ENCODE measurements at regions not wholly inside any gene's neighbourhood (a gene's known extent, or its start where the extent isn't known, plus 50 kb on each side); places are given as distances from the start of the nearest gene placed in this dataset.
A peak's percentile ranks its signal among the peaks of the same experiment; 100 is the strongest.

GRCh38 chr9:110068212-110068611 is 139.7 kb downstream of the C9orf152 start:
- Histone ChIP-seq H3K4me3 (ENCODE audit: low read depth in 1 of 3, low read length in 3 of 3) (no peak overlapping the region), H3K36me3 (ENCODE audit: control insufficient read depth in 3 of 3, insufficient read depth in 2 of 3, low read depth in 1 of 3, low read length in 3 of 3) (peaks cover 0 to 3% (median 0%) of the 10 kb centered on the region in 3 donors), H3K27ac (ENCODE audit: low read depth in 1 of 3, low read length in 2 of 3) (no peak overlapping the region), H3K9me3 (ENCODE audit: control insufficient read depth in 2 of 2, insufficient read depth in 1 of 2, low read depth in 1 of 2, low read length in 1 of 2) (no peaks in the 10 kb centered on the region), H3K4me1 (ENCODE audit: control insufficient read depth in 3 of 3, insufficient read depth in 2 of 3, low read depth in 1 of 3, low read length in 2 of 3) (peaks cover 0 to 3% (median 0%) of the 10 kb centered on the region in 3 donors), H3K27me3 (ENCODE audit: control insufficient read depth in 3 of 3, insufficient read depth in 3 of 3, low read length in 3 of 3) (no peaks in the 10 kb centered on the region)
- DNase-seq = no peak
- FAIRE-seq = no peak

GRCh38 chr9:110069326-110070248 is 138.4 kb downstream of the C9orf152 start:
- H3K4me3 ChIP-seq (ENCODE audit: low read depth in 1 of 3, low read length in 3 of 3) = no peak overlapping the region
- peaks cover 0 to 3% (median 0%) of the 10 kb centered on the region in 3 donors for H3K36me3 ChIP-seq (ENCODE audit: control insufficient read depth in 3 of 3, insufficient read depth in 2 of 3, low read depth in 1 of 3, low read length in 3 of 3)
- no peaks in the 10 kb centered on the region for H3K9me3 ChIP-seq (ENCODE audit: control insufficient read depth in 2 of 2, insufficient read depth in 1 of 2, low read depth in 1 of 2, low read length in 1 of 2)
- no peaks in the 10 kb centered on the region for H3K27me3 ChIP-seq (ENCODE audit: control insufficient read depth in 3 of 3, insufficient read depth in 3 of 3, low read length in 3 of 3)
- no peak for DNase-seq
- H3K4me1 ChIP-seq (ENCODE audit: control insufficient read depth in 3 of 3, insufficient read depth in 2 of 3, low read depth in 1 of 3, low read length in 2 of 3) = no peaks in the 10 kb centered on the region
- 67 to 81% (median 78%) methylated on average over 14 of the region's 14 CpGs for WGBS, 3 donors
- no peak for FAIRE-seq
- peak overlapping the region in 1 of 3 donors; percentile 3 for H3K27ac ChIP-seq (ENCODE audit: low read depth in 1 of 3, low read length in 2 of 3)

DNA sequence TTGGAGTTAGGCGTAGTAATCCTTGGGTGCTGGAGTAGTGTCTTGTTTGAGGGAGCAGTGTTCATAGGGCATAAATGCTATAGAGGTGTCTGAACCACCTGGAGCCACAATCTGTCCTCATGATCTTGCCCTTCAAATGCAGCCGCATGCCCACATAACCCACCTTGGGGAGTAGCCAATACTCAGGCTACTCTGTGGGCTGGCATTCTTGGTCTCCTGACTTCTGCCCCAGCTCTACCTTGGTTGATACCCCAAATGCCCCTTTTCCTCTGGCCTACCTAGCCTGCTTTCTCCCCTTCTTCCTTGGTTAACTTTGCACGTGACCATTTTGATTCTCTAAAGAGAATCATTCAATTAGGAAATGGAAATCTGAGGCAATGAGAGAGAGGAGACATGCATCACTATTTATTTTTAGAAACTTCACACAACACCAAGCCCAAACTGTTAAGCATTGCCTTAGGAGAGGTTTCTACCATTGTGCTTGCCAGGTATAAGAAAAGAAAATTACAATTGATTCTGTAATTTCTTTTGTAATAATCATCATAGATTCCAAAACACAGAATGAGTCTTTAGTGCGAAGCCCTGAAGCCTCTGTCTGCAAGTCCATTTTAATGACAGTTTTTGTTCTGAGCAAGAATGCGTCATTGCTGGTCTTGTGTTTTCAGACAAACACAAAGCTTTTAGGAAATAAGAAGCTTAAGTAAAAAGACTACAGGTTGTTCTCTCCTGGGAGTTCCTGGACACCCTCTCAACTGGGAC is 135.2 kb downstream of the C9orf152 start:
- WGBS, 3 donors = 86 to 93% (median 87%) methylated on average over 5 of the region's 5 CpGs

GRCh38 chr9:110073356-110073905 is 134.5 kb downstream of the C9orf152 start:
- Histone ChIP-seq H3K36me3 (ENCODE audit: control insufficient read depth in 3 of 3, insufficient read depth in 2 of 3, low read depth in 1 of 3, low read length in 3 of 3) (no peaks in the 10 kb centered on the region), H3K27ac (ENCODE audit: low read depth in 1 of 3, low read length in 2 of 3) (no peak overlapping the region), H3K4me1 (ENCODE audit: control insufficient read depth in 3 of 3, insufficient read depth in 2 of 3, low read depth in 1 of 3, low read length in 2 of 3) (no peaks in the 10 kb centered on the region), H3K4me3 (ENCODE audit: low read depth in 1 of 3, low read length in 3 of 3) (no peak overlapping the region), H3K27me3 (ENCODE audit: control insufficient read depth in 3 of 3, insufficient read depth in 3 of 3, low read length in 3 of 3) (no peaks in the 10 kb centered on the region), H3K9me3 (ENCODE audit: control insufficient read depth in 2 of 2, insufficient read depth in 1 of 2, low read depth in 1 of 2, low read length in 1 of 2) (no peaks in the 10 kb centered on the region)
- FAIRE-seq (no peak), DNase-seq (no peak)

More for the DNA sequence above, 135.2 kb downstream of the C9orf152 start:
- Histone ChIP-seq H3K9me3 (ENCODE audit: control insufficient read depth in 2 of 2, insufficient read depth in 1 of 2, low read depth in 1 of 2, low read length in 1 of 2) (no peaks in the 10 kb centered on the region), H3K27ac (ENCODE audit: low read depth in 1 of 3, low read length in 2 of 3) (peak overlapping the region in 1 of 3 donors; percentile 37), H3K4me3 (ENCODE audit: low read depth in 1 of 3, low read length in 3 of 3) (no peak overlapping the region), H3K27me3 (ENCODE audit: control insufficient read depth in 3 of 3, insufficient read depth in 3 of 3, low read length in 3 of 3) (no peaks in the 10 kb centered on the region), H3K36me3 (ENCODE audit: control insufficient read depth in 3 of 3, insufficient read depth in 2 of 3, low read depth in 1 of 3, low read length in 3 of 3) (no peaks in the 10 kb centered on the region), H3K4me1 (ENCODE audit: control insufficient read depth in 3 of 3, insufficient read depth in 2 of 3, low read depth in 1 of 3, low read length in 2 of 3) (no peaks in the 10 kb centered on the region)
- DNase-seq = no peak
- no peak for FAIRE-seq

- no peaks in the 10 kb centered on the region for H3K36me3 ChIP-seq (ENCODE audit: control insufficient read depth in 3 of 3, insufficient read depth in 2 of 3, low read depth in 1 of 3, low read length in 3 of 3)
- DNase-seq = no peak
- no peak overlapping the region for H3K4me3 ChIP-seq (ENCODE audit: low read depth in 1 of 3, low read length in 3 of 3)
- no peak overlapping the region for H3K27ac ChIP-seq (ENCODE audit: low read depth in 1 of 3, low read length in 2 of 3)
- no peak for FAIRE-seq
- peaks cover 0 to 3% (median 0%) of the 10 kb centered on the region in 3 donors for H3K4me1 ChIP-seq (ENCODE audit: control insufficient read depth in 3 of 3, insufficient read depth in 2 of 3, low read depth in 1 of 3, low read length in 2 of 3)
- no peaks in the 10 kb centered on the region for H3K9me3 ChIP-seq (ENCODE audit: control insufficient read depth in 2 of 2, insufficient read depth in 1 of 2, low read depth in 1 of 2, low read length in 1 of 2)
- 71 to 84% (median 79%) methylated on average over 13 of the region's 13 CpGs for WGBS, 3 donors
- no peaks in the 10 kb centered on the region for H3K27me3 ChIP-seq (ENCODE audit: control insufficient read depth in 3 of 3, insufficient read depth in 3 of 3, low read length in 3 of 3)
These were observed 130.8 kb downstream of the C9orf152 start for GRCh38 chr9:110076894-110077725.

DNA sequence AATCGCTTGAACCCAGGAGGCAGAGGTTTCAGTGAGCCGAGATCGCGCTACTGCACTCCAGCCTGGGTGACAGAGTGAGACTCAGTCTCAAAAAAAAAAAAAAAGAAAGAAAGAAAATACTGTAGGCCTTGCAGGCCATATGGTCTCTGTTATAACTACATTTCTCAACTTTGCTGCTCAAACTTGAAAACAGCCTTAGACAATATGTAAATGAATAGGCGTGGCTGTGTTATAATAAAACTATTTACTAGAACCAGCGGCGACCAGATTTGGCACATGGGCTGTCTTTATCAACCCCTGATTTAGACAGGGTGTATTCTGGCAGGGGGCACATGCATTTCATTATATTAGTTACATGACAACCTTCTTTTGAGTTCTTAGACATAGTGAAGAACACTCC is 130.0 kb downstream of the C9orf152 start:
- FAIRE-seq (no peak), DNase-seq (no peak)
- Histone ChIP-seq H3K36me3 (ENCODE audit: control insufficient read depth in 3 of 3, insufficient read depth in 2 of 3, low read depth in 1 of 3, low read length in 3 of 3) (no peaks in the 10 kb centered on the region), H3K4me3 (ENCODE audit: low read depth in 1 of 3, low read length in 3 of 3) (no peak overlapping the region), H3K9me3 (ENCODE audit: control insufficient read depth in 2 of 2, insufficient read depth in 1 of 2, low read depth in 1 of 2, low read length in 1 of 2) (no peaks in the 10 kb centered on the region), H3K27ac (ENCODE audit: low read depth in 1 of 3, low read length in 2 of 3) (no peak overlapping the region), H3K27me3 (ENCODE audit: control insufficient read depth in 3 of 3, insufficient read depth in 3 of 3, low read length in 3 of 3) (no peaks in the 10 kb centered on the region), H3K4me1 (ENCODE audit: control insufficient read depth in 3 of 3, insufficient read depth in 2 of 3, low read depth in 1 of 3, low read length in 2 of 3) (peaks cover 0 to 3% (median 0%) of the 10 kb centered on the region in 3 donors)
- WGBS, 3 donors = 77 to 89% (median 84%) methylated on average over 7 of the region's 7 CpGs

- Histone ChIP-seq H3K36me3 (ENCODE audit: control insufficient read depth in 3 of 3, insufficient read depth in 2 of 3, low read depth in 1 of 3, low read length in 3 of 3) (no peaks in the 10 kb centered on the region), H3K27me3 (ENCODE audit: control insufficient read depth in 3 of 3, insufficient read depth in 3 of 3, low read length in 3 of 3) (no peaks in the 10 kb centered on the region), H3K4me3 (ENCODE audit: low read depth in 1 of 3, low read length in 3 of 3) (no peak overlapping the region), H3K27ac (ENCODE audit: low read depth in 1 of 3, low read length in 2 of 3) (no peak overlapping the region), H3K9me3 (ENCODE audit: control insufficient read depth in 2 of 2, insufficient read depth in 1 of 2, low read depth in 1 of 2, low read length in 1 of 2) (no peaks in the 10 kb centered on the region), H3K4me1 (ENCODE audit: control insufficient read depth in 3 of 3, insufficient read depth in 2 of 3, low read depth in 1 of 3, low read length in 2 of 3) (peaks cover 0 to 3% (median 0%) of the 10 kb centered on the region in 3 donors)
- FAIRE-seq = no peak
- WGBS, 3 donors = 67 to 88% (median 87%) methylated on average over 4 of the region's 4 CpGs
- no peak for DNase-seq
These were observed 129.4 kb downstream of the C9orf152 start for GRCh38 chr9:110078604-110079003.

- 46 to 81% (median 80%) methylated on average over 3 of the region's 3 CpGs for WGBS, 3 donors
- no peaks in the 10 kb centered on the region for H3K36me3 ChIP-seq (ENCODE audit: control insufficient read depth in 3 of 3, insufficient read depth in 2 of 3, low read depth in 1 of 3, low read length in 3 of 3)
- peak overlapping the region in 1 of 3 donors; percentile 63 for H3K27ac ChIP-seq (ENCODE audit: low read depth in 1 of 3, low read length in 2 of 3)
- H3K27me3 ChIP-seq (ENCODE audit: control insufficient read depth in 3 of 3, insufficient read depth in 3 of 3, low read length in 3 of 3) = no peaks in the 10 kb centered on the region
- peaks cover 0 to 3% (median 0%) of the 10 kb centered on the region in 3 donors for H3K4me1 ChIP-seq (ENCODE audit: control insufficient read depth in 3 of 3, insufficient read depth in 2 of 3, low read depth in 1 of 3, low read length in 2 of 3)
- H3K4me3 ChIP-seq (ENCODE audit: low read depth in 1 of 3, low read length in 3 of 3) = no peak overlapping the region
- no peaks in the 10 kb centered on the region for H3K9me3 ChIP-seq (ENCODE audit: control insufficient read depth in 2 of 2, insufficient read depth in 1 of 2, low read depth in 1 of 2, low read length in 1 of 2)
- FAIRE-seq (no peak), DNase-seq (no peak)
These were observed 126.6 kb downstream of the C9orf152 start for GRCh38 chr9:110081395-110081794.

All from small intestine (tissue), 7 donors.